Epithelial cell of esophagus (primary cell): ENCODE measurements at regions not wholly inside any gene's neighbourhood (a gene's known extent, or its start where the extent isn't known, plus 50 kb on each side); places are given as distances from the start of the nearest gene placed in this dataset.
A peak's percentile ranks its signal among the peaks of the same experiment; 100 is the strongest.

Experiments
- DNase-seq: peaks from one replicate; pipeline ENCODE4 v3.0.0; 2010; ENCODE audit warnings: low read depth
- H3K4me3 ChIP-seq: 2 replicates; pipeline ENCODE4 v1.5.1; 2011; ENCODE audit warnings: mild to moderate bottlenecking, low read length, control low read depth
- CTCF ChIP-seq: IDR thresholded peaks from 2 replicates; pipeline ENCODE4 v1.5.1; 2011; ENCODE audit warnings: low read depth, mild to moderate bottlenecking, low read length, control low read depth, inconsistent platforms; ENCODE audit not compliant: insufficient read depth; ENCODE audit errors: missing control alignments

GRCh38 chr18:51404620-51405019 is 207.1 kb upstream of the MEX3C start:
- DNase-seq: no peak
- no peak for TF ChIP-seq CTCF
- H3K4me3 ChIP-seq: no peak overlapping the region

GRCh38 chr18:51405683-51406477 is 208.4 kb upstream of the MEX3C start:
- no peak for TF ChIP-seq CTCF
- no peak for DNase-seq

GRCh38 chr18:51417643-51418483 is 220.4 kb upstream of the MEX3C start:
- H3K4me3 ChIP-seq: no peak overlapping the region
- no peak for DNase-seq
- TF ChIP-seq CTCF: no peak

More at GRCh38 chr18:51405683-51406477, 208.4 kb upstream of the MEX3C start:
- no peak overlapping the region for H3K4me3 ChIP-seq

- no peak for TF ChIP-seq CTCF
- peak; percentile 11 for DNase-seq
- no peak overlapping the region for H3K4me3 ChIP-seq
These were observed 228.0 kb upstream of the MEX3C start for GRCh38 chr18:51425475-51425874.

GRCh38 chr18:51425889-51426288 is 228.4 kb upstream of the MEX3C start:
- TF ChIP-seq CTCF: no peak
- H3K4me3 ChIP-seq: no peak overlapping the region
- DNase-seq: peak; percentile 30

- DNase-seq: peak; percentile 60
- no peak overlapping the region for H3K4me3 ChIP-seq
- TF ChIP-seq CTCF: no peak
These were observed 229.5 kb upstream of the MEX3C start for GRCh38 chr18:51426996-51427395.
